Suprapubic skin (tissue), 4 donors: ENCODE measurements at regions not wholly inside any gene's neighbourhood (a gene's known extent, or its start where the extent isn't known, plus 50 kb on each side); places are given as distances from the start of the nearest gene placed in this dataset.
"Not testable (repeated sequence)": the region's sequence is repeated elsewhere in the genome, so short reads cannot be mapped to it uniquely, and the experiment has no call there.

ENCODE experiments used
- DNase-seq, 2 donors: peaks; one replicate each; pipeline ENCODE4 v3.0.0-alpha.2; 2019; ENCODE audit warnings: low spot score in 2 of 2
- H3K27ac ChIP-seq: fragments of 200-600 bp; sonication (generic); one replicate; pipeline ENCODE4 v1.5.1; 2019
- H3K27me3 ChIP-seq: fragments of 200-600 bp; sonication (generic); one replicate; pipeline ENCODE4 v1.5.1; 2019
- H3K36me3 ChIP-seq: fragments of 200-600 bp; sonication (generic); one replicate; pipeline ENCODE4 v1.5.1; 2019
- H3K4me1 ChIP-seq: fragments of 200-600 bp; sonication (generic); one replicate; pipeline ENCODE4 v1.5.1; 2019
- H3K4me3 ChIP-seq: fragments of 200-600 bp; sonication (generic); one replicate; pipeline ENCODE4 v1.5.1; 2019; ENCODE audit warnings: mild to moderate bottlenecking
- H3K9me3 ChIP-seq: fragments of 200-600 bp; sonication (generic); one replicate; pipeline ENCODE4 v1.5.1; 2019
- EP300 ChIP-seq: sonication (generic); formaldehyde crosslinking; IDR thresholded peaks from one replicate; pipeline ENCODE4 v1.6.1; 2017; ENCODE audit warnings: antibody characterized with exemption
- POLR2A ChIP-seq, 2 donors: fragments of 450-650 bp; IDR thresholded peaks; one replicate each; pipeline ENCODE4 v1.6.1; 2017; ENCODE audit warnings: antibody characterized with exemption in 2 of 2, mild to moderate bottlenecking in 2 of 2, moderate library complexity in 2 of 2
- POLR2AphosphoS5 ChIP-seq, 3 donors: sonication (generic); formaldehyde crosslinking; IDR thresholded peaks; one replicate each; pipeline ENCODE4 v1.6.1; 2017; ENCODE audit warnings: antibody characterized with exemption in 3 of 3
- WGBS: methylation state at CpG from one replicate; pipeline ENCODE4 v1.1.5; 2018; 5-methylcytosine and 5-hydroxymethylcytosine counted together
- TF ChIP-seq, protein P1 (sequence below), 2 donors: fragments of 200-600 bp in 1 of 2; fragments of 450-650 bp in 1 of 2; sonication (generic) in 1 of 2; IDR thresholded peaks; one replicate each; pipeline ENCODE4 v1.5.1; 2016 to 2019; ENCODE audit warnings: antibody characterized with exemption in 2 of 2, mild to moderate bottlenecking in 1 of 2, moderate library complexity in 1 of 2

GRCh38 chr13:31598990-31599389, 140.3 kb upstream of the RXFP2 start:
- WGBS: 96% methylated on average over 3 of the region's 3 CpGs
- H3K27ac ChIP-seq: no peak overlapping the region
- no peak for DNase-seq
- no peaks in the 10 kb centered on the region for H3K4me1 ChIP-seq
- H3K4me3 ChIP-seq: no peak overlapping the region
- H3K27me3 ChIP-seq: no peaks in the 10 kb centered on the region
- no peak for TF ChIP-seq EP300
- no peak for TF ChIP-seq POLR2AphosphoS5 (IDR thresholded peaks at IDR 0.05)
- TF ChIP-seq, protein P1, sequence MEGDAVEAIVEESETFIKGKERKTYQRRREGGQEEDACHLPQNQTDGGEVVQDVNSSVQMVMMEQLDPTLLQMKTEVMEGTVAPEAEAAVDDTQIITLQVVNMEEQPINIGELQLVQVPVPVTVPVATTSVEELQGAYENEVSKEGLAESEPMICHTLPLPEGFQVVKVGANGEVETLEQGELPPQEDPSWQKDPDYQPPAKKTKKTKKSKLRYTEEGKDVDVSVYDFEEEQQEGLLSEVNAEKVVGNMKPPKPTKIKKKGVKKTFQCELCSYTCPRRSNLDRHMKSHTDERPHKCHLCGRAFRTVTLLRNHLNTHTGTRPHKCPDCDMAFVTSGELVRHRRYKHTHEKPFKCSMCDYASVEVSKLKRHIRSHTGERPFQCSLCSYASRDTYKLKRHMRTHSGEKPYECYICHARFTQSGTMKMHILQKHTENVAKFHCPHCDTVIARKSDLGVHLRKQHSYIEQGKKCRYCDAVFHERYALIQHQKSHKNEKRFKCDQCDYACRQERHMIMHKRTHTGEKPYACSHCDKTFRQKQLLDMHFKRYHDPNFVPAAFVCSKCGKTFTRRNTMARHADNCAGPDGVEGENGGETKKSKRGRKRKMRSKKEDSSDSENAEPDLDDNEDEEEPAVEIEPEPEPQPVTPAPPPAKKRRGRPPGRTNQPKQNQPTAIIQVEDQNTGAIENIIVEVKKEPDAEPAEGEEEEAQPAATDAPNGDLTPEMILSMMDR (IDR thresholded peaks at IDR 0.05): no peak
- no peak for TF ChIP-seq POLR2A (IDR thresholded peaks at IDR 0.05)
- H3K9me3 ChIP-seq: no peaks in the 10 kb centered on the region
- no peaks in the 10 kb centered on the region for H3K36me3 ChIP-seq

- TF ChIP-seq POLR2A (IDR thresholded peaks at IDR 0.05) (no peak), EP300 (no peak), POLR2AphosphoS5 (IDR thresholded peaks at IDR 0.05) (no peak)
- TF ChIP-seq, protein P1 (IDR thresholded peaks at IDR 0.05): no peak
- H3K27me3 ChIP-seq: no peaks in the 10 kb centered on the region
- H3K27ac ChIP-seq: no peak overlapping the region
- DNase-seq: no peak
- WGBS: 50% methylated on average over 5 of the region's 5 CpGs
- H3K4me3 ChIP-seq: no peak overlapping the region
- no peaks in the 10 kb centered on the region for H3K4me1 ChIP-seq
- H3K9me3 ChIP-seq: no peaks in the 10 kb centered on the region
- no peaks in the 10 kb centered on the region for H3K36me3 ChIP-seq
Observed at GRCh38 chr13:31605076-31605860, 134.1 kb upstream of the RXFP2 start.

- WGBS: 71% methylated on average over 7 of the region's 7 CpGs
Observed at GRCh38 chr13:31607531-31607930, 131.8 kb upstream of the RXFP2 start.

GRCh38 chr13:31608780-31609179, 130.5 kb upstream of the RXFP2 start:
- DNase-seq, H3K9me3 ChIP-seq, H3K4me1 ChIP-seq, H3K27me3 ChIP-seq, H3K36me3 ChIP-seq, H3K27ac ChIP-seq, H3K4me3 ChIP-seq: not testable (repeated sequence)
- WGBS: 92% methylated on average over 10 of the region's 23 CpGs

More at GRCh38 chr13:31607531-31607930, 131.8 kb upstream of the RXFP2 start:
- not testable (repeated sequence) for H3K27ac ChIP-seq, H3K27me3 ChIP-seq, H3K4me3 ChIP-seq, H3K36me3 ChIP-seq, H3K4me1 ChIP-seq, DNase-seq, H3K9me3 ChIP-seq

GRCh38 chr13:31610270-31610998, 128.9 kb upstream of the RXFP2 start:
- Histone ChIP-seq H3K27ac (no peak overlapping the region), H3K4me3 (no peak overlapping the region), H3K4me1 (no peaks in the 10 kb centered on the region), H3K36me3 (no peaks in the 10 kb centered on the region), H3K9me3 (no peaks in the 10 kb centered on the region), H3K27me3 (no peaks in the 10 kb centered on the region)
- WGBS: 88% methylated on average over 7 of the region's 7 CpGs
- DNase-seq: no peak
- no peak for TF ChIP-seq EP300
- TF ChIP-seq POLR2A (IDR thresholded peaks at IDR 0.05): no peak
- TF ChIP-seq POLR2AphosphoS5 (IDR thresholded peaks at IDR 0.05): no peak
- TF ChIP-seq, protein P1 (IDR thresholded peaks at IDR 0.05): no peak

- Histone ChIP-seq H3K4me1 (no peaks in the 10 kb centered on the region), H3K9me3 (no peaks in the 10 kb centered on the region)
- WGBS: 88% methylated on average over 3 of the region's 3 CpGs
Observed at GRCh38 chr13:31611214-31611613, 128.1 kb upstream of the RXFP2 start.

More at GRCh38 chr13:31611214-31611613, 128.1 kb upstream of the RXFP2 start:
- H3K27me3 ChIP-seq: no peaks in the 10 kb centered on the region
- TF ChIP-seq EP300 (no peak), POLR2A (IDR thresholded peaks at IDR 0.05) (no peak), POLR2AphosphoS5 (IDR thresholded peaks at IDR 0.05) (no peak)
- TF ChIP-seq, protein P1 (IDR thresholded peaks at IDR 0.05): no peak
- H3K4me3 ChIP-seq: no peak overlapping the region
- no peaks in the 10 kb centered on the region for H3K36me3 ChIP-seq
- H3K27ac ChIP-seq: no peak overlapping the region
- DNase-seq: no peak
